GM23248 (cell line): ENCODE measurements at regions not wholly inside any gene's neighbourhood (a gene's known extent, or its start where the extent isn't known, plus 50 kb on each side); places are given as distances from the start of the nearest gene placed in this dataset.
A peak's percentile ranks its signal among the peaks of the same experiment; 100 is the strongest.

Experiments
- DNase-seq: peaks from one replicate; pipeline ENCODE4 v3.0.0-alpha.2; 2015
- H2AFZ ChIP-seq: fragments of 200-600 bp; sonication (generic); 2 replicates; pipeline ENCODE4 v1.6.1; 2016; ENCODE audit warnings: antibody characterized with exemption
- H3F3A ChIP-seq: fragments of 200-600 bp; sonication (generic); 2 replicates; pipeline ENCODE4 v1.6.1; 2016; ENCODE audit warnings: mild to moderate bottlenecking, antibody characterized with exemption, mixed run types; ENCODE audit not compliant: insufficient read depth
- H3K27ac ChIP-seq: fragments of 200-600 bp; sonication (generic); 2 replicates; pipeline ENCODE4 v1.5.1; 2016; ENCODE audit warnings: mild to moderate bottlenecking
- H3K27me3 ChIP-seq: fragments of 200-600 bp; sonication (generic); replicated peaks from 2 replicates; pipeline ENCODE4 v1.6.1; 2016; ENCODE audit warnings: mild to moderate bottlenecking; ENCODE audit not compliant: insufficient read depth
- H3K36me3 ChIP-seq: fragments of 200-600 bp; sonication (generic); 2 replicates; pipeline ENCODE4 v1.6.1; 2016; ENCODE audit warnings: low read depth, mild to moderate bottlenecking
- H3K4me1 ChIP-seq: fragments of 200-600 bp; sonication (generic); 2 replicates; pipeline ENCODE4 v1.6.1; 2016; ENCODE audit warnings: mild to moderate bottlenecking; ENCODE audit not compliant: insufficient read depth
- H3K4me2 ChIP-seq: fragments of 200-600 bp; sonication (generic); one replicate; pipeline ENCODE4 v1.6.1; 2016; ENCODE audit warnings: mild to moderate bottlenecking; ENCODE audit not compliant: unreplicated experiment
- H3K4me3 ChIP-seq: fragments of 200-600 bp; sonication (generic); 2 replicates; pipeline ENCODE4 v1.5.1; 2016; ENCODE audit warnings: mild to moderate bottlenecking
- H3K79me2 ChIP-seq: fragments of 200-600 bp; sonication (generic); 2 replicates; pipeline ENCODE4 v1.6.1; 2016; ENCODE audit warnings: mild to moderate bottlenecking; ENCODE audit not compliant: insufficient read depth
- H3K9ac ChIP-seq: fragments of 200-600 bp; sonication (generic); 2 replicates; pipeline ENCODE4 v1.6.1; 2016; ENCODE audit warnings: mild to moderate bottlenecking
- H3K9me2 ChIP-seq: fragments of 200-600 bp; sonication (generic); 2 replicates; pipeline ENCODE4 v1.6.1; 2016; ENCODE audit warnings: mixed run types, mild to moderate bottlenecking, moderate library complexity; ENCODE audit not compliant: insufficient read depth
- H3K9me3 ChIP-seq: fragments of 200-600 bp; sonication (generic); one replicate; pipeline ENCODE4 v1.6.1; 2017; ENCODE audit warnings: low read depth
- H4K20me1 ChIP-seq: fragments of 200-600 bp; sonication (generic); 2 replicates; pipeline ENCODE4 v1.6.0; 2016; ENCODE audit not compliant: insufficient read depth
- EZH2 ChIP-seq: fragments of 200-600 bp; sonication (generic); IDR thresholded peaks from 2 replicates; pipeline ENCODE4 v1.6.1; 2018; ENCODE audit warnings: antibody characterized with exemption, mild to moderate bottlenecking; ENCODE audit not compliant: insufficient read depth, poor library complexity, severe bottlenecking
- EZH2phosphoT487 ChIP-seq: fragments of 200-600 bp; sonication (generic); IDR thresholded peaks from 2 replicates; pipeline ENCODE4 v1.6.1; 2018; ENCODE audit warnings: antibody characterized with exemption, moderate library complexity, mild to moderate bottlenecking, low read depth; ENCODE audit not compliant: insufficient read depth
- WGBS, 2 experiments: methylation state at CpG; one replicate each; pipeline ENCODE4 v1.1.6; 2015 to 2017; ENCODE audit warnings: low lambda C conversion rate in 2 of 2, low coverage in 1 of 2; ENCODE audit errors: missing lambda C conversion rate in 2 of 2; 5-methylcytosine and 5-hydroxymethylcytosine counted together
- in situ Hi-C: fragments of 300-500 bp; cut with MboI; formaldehyde crosslinking; loops from 2 replicates; pipeline ENCODE4 v1.15.0; 2020

DNA sequence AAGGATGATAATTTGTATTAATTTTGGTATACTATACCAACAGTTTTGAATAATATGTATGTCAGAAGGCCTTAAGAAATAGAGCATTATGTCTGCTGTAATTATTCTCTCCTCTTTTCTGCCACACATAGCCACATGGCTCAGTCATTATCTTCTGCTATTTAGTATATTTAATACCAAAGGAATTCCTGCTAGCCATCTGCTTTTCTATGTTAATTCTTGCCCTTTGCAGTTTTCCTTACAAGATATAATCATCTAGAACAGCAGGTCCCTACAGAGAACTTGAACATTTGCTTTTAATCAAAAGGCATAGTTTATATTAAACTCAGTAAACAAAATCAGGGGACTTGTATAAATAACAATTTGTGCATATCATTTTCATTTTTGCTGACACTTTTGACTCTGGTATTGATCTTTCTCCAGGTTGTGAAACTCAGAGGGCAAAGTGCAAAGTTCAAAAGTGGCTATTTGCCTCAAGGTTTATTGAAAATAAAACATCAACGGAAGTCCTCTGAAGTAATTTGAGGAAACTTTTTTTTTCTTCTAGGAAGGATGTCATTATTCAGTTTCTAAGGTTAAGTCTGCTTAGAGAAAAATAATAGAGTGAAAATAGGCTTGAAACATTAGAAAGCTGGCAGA lies 702.0 kb downstream of the KCNJ2 start:
- Histone ChIP-seq H3K36me3 (no peaks in the 10 kb centered on the region), H3K9me3 (no peaks in the 10 kb centered on the region), H3K27ac (no peak overlapping the region), H2AFZ (no peak overlapping the region), H3K4me1 (no peaks in the 10 kb centered on the region), H3F3A (no peaks in the 10 kb centered on the region), H3K9me2 (no peaks in the 10 kb centered on the region; the same call in 1 of the 2 replicates), H4K20me1 (no peaks in the 10 kb centered on the region), H3K4me3 (no peak overlapping the region), H3K9ac (no peak overlapping the region), H3K79me2 (no peaks in the 10 kb centered on the region), H3K4me2 (no peak overlapping the region), H3K27me3 (no peaks in the 10 kb centered on the region)
- DNase-seq = no peak
- no peak for TF ChIP-seq EZH2phosphoT487
- TF ChIP-seq EZH2 = no peak
- in situ Hi-C loops = no loop called here
- 0% methylated on average over 1 of the region's 1 CpG for WGBS, 2 experiments

- H4K20me1 ChIP-seq = no peaks in the 10 kb centered on the region
- no peak overlapping the region for H3K9ac ChIP-seq
- 3 to 11% methylated on average over 3 of the region's 3 CpGs for WGBS, 2 experiments
- H3K27ac ChIP-seq = no peak overlapping the region
- H3K4me2 ChIP-seq = no peak overlapping the region
- no peaks in the 10 kb centered on the region for H3K9me3 ChIP-seq
- no peaks in the 10 kb centered on the region for H3K27me3 ChIP-seq
- TF ChIP-seq EZH2phosphoT487 = no peak
- no peak for TF ChIP-seq EZH2
- no peaks in the 10 kb centered on the region for H3F3A ChIP-seq
- no peak for DNase-seq
- no peaks in the 10 kb centered on the region for H3K4me1 ChIP-seq
- H3K9me2 ChIP-seq = no peaks in the 10 kb centered on the region; the same call in 1 of the 2 replicates
- H3K36me3 ChIP-seq = no peaks in the 10 kb centered on the region
- no peak overlapping the region for H2AFZ ChIP-seq
- no peaks in the 10 kb centered on the region for H3K79me2 ChIP-seq
- in situ Hi-C loops = no loop called here
- no peak overlapping the region for H3K4me3 ChIP-seq
Observed at GRCh38 chr17:70872103-70872502, 702.8 kb downstream of the KCNJ2 start.

DNA sequence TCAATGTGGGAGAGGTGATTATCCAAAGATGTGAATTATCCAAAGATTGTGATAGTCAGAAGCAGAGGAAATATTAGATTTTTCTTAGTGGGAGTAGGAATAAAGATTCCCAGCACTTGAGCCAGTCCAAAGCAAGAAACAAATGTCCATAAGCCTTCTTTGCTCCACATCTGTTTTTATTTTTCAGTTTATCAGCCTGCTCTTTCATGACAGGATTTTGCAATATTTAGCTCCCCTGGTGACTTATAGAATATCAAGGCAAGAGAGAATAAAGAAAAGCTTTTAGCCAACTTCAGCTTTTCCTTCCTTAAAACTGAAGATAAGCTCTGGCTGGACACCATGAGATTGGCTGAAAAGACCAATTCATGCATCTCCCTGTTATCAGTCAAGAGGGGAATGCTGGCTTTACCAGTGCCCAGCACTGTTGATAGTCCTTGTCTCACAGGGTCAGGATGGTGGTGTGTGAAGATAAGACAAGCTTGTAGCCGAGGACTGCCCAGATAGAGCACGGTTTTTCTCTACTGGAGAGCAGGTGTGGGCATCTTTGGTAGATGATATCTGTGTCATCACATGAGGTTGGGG lies 706.5 kb downstream of the KCNJ2 start:
- 39% methylated on average over 2 of the region's 2 CpGs for WGBS, 2 experiments

DNA sequence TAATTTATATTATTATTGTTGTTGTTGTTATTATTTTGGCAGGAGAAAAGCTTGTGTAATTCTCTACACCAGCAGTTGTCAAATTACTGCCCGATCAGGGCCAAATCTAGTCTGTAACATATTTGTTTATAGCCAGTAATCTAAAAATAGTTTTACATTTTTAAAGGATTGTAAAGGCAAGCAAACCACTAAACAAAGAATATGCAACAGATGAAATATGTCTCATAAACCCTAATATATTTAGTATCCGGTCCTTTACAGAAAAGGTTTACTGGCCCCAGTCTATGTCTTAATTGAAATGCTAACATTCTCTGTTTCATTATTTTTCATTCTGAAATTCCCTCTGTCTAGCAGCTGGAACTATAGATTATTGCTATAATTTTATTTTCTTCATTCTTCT lies 709.5 kb downstream of the KCNJ2 start:
- no peak overlapping the region for H3K4me3 ChIP-seq
- no peaks in the 10 kb centered on the region for H3K4me1 ChIP-seq
- no peak overlapping the region for H2AFZ ChIP-seq
- H3K27me3 ChIP-seq = no peaks in the 10 kb centered on the region
- H3F3A ChIP-seq = no peaks in the 10 kb centered on the region
- 48% methylated on average over 2 of the region's 2 CpGs for WGBS, 2 experiments
- DNase-seq = no peak
- no peak overlapping the region for H3K9ac ChIP-seq
- H4K20me1 ChIP-seq = no peaks in the 10 kb centered on the region
- TF ChIP-seq EZH2 = no peak
- TF ChIP-seq EZH2phosphoT487 = no peak
- H3K79me2 ChIP-seq = no peaks in the 10 kb centered on the region
- in situ Hi-C loops = no loop called here
- H3K9me3 ChIP-seq = no peaks in the 10 kb centered on the region
- H3K4me2 ChIP-seq = no peak overlapping the region
- no peaks in the 10 kb centered on the region for H3K9me2 ChIP-seq
- no peak overlapping the region for H3K27ac ChIP-seq
- H3K36me3 ChIP-seq = no peaks in the 10 kb centered on the region

More for the DNA sequence above, 706.5 kb downstream of the KCNJ2 start:
- no peaks in the 10 kb centered on the region for H4K20me1 ChIP-seq
- H3K9me3 ChIP-seq = no peaks in the 10 kb centered on the region
- peak; percentile 4 for DNase-seq
- H3K27ac ChIP-seq = no peak overlapping the region
- H3K27me3 ChIP-seq = no peaks in the 10 kb centered on the region
- no peaks in the 10 kb centered on the region for H3K36me3 ChIP-seq
- H3F3A ChIP-seq = no peaks in the 10 kb centered on the region
- TF ChIP-seq EZH2 (no peak), EZH2phosphoT487 (no peak)
- H3K9me2 ChIP-seq = no peaks in the 10 kb centered on the region
- H3K4me1 ChIP-seq = no peaks in the 10 kb centered on the region
- no peak overlapping the region for H3K9ac ChIP-seq
- H3K79me2 ChIP-seq = no peaks in the 10 kb centered on the region
- H2AFZ ChIP-seq = no peak overlapping the region
- H3K4me3 ChIP-seq = no peak overlapping the region
- no peak overlapping the region for H3K4me2 ChIP-seq
- in situ Hi-C loops = no loop called here

DNA sequence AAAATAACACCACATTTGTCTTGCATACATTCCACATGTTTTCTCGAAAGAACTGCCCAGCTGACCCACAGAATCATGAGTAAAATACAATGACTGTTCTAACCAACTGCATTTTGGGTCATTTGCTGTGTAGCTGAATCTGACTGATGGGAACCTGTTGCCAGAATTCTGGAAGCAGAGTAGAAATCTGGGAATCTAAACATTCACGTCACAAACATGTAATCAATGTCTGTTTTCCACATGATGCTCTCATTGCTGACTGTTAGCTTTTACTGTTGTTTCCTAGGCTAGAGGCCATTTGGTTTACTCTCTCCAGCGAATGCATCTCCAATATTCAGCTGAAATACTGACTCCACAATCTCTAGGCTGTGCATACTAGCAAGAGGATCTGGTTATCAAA lies 710.1 kb downstream of the KCNJ2 start:
- no peak for DNase-seq

More for the DNA sequence above, 710.1 kb downstream of the KCNJ2 start:
- in situ Hi-C loops = no loop called here
- no peaks in the 10 kb centered on the region for H3K9me3 ChIP-seq
- TF ChIP-seq EZH2phosphoT487 (no peak), EZH2 (no peak)
- no peaks in the 10 kb centered on the region for H3K36me3 ChIP-seq
- H3K9me2 ChIP-seq = no peaks in the 10 kb centered on the region
- no peaks in the 10 kb centered on the region for H3K79me2 ChIP-seq
- no peak overlapping the region for H3K4me3 ChIP-seq
- WGBS, 2 experiments = 47 to 55% methylated on average over 3 of the region's 3 CpGs
- no peaks in the 10 kb centered on the region for H3K4me1 ChIP-seq
- H3F3A ChIP-seq = no peaks in the 10 kb centered on the region
- no peaks in the 10 kb centered on the region for H4K20me1 ChIP-seq
- no peak overlapping the region for H3K9ac ChIP-seq
- H3K4me2 ChIP-seq = no peak overlapping the region
- H3K27ac ChIP-seq = no peak overlapping the region
- no peak overlapping the region for H2AFZ ChIP-seq
- no peaks in the 10 kb centered on the region for H3K27me3 ChIP-seq
